ENCODE measurements at regions not wholly inside any gene's neighbourhood (a gene's known extent, or its start where the extent isn't known, plus 50 kb on each side); places are given as distances from the start of the nearest gene placed in this dataset.

DNA sequence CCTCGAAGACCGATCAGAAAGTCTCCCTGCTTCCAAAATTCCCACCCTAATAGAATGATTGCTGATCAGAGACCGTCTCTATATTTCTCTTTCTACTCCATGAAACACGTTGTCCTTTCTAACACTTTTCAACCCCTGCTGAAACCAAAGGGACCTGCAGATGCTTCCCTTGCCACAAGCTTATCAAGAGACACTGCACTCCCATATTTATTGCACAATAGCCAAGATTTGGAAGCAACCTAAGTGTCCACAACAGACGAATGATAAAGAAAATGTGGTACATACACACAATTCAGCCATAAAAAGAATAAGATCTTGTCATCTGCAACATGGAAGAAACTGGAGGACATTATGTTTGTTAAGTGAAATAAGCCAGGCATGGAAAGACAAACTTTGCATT lies 125.1 kb downstream of the FOXD1 start:
- TF ChIP-seq, protein P1, sequence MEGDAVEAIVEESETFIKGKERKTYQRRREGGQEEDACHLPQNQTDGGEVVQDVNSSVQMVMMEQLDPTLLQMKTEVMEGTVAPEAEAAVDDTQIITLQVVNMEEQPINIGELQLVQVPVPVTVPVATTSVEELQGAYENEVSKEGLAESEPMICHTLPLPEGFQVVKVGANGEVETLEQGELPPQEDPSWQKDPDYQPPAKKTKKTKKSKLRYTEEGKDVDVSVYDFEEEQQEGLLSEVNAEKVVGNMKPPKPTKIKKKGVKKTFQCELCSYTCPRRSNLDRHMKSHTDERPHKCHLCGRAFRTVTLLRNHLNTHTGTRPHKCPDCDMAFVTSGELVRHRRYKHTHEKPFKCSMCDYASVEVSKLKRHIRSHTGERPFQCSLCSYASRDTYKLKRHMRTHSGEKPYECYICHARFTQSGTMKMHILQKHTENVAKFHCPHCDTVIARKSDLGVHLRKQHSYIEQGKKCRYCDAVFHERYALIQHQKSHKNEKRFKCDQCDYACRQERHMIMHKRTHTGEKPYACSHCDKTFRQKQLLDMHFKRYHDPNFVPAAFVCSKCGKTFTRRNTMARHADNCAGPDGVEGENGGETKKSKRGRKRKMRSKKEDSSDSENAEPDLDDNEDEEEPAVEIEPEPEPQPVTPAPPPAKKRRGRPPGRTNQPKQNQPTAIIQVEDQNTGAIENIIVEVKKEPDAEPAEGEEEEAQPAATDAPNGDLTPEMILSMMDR (conservative IDR thresholded peaks at IDR 0.05; ENCODE audit: low read depth in 2 of 2) = no peak
- TF ChIP-seq NANOG (IDR thresholded peaks at IDR 0.05; ENCODE audit: borderline replicate concordance) = no peak
- TF ChIP-seq POLR2AphosphoS5 (IDR thresholded peaks at IDR 0.05; ENCODE audit: low read depth) = no peak
- no peak for TF ChIP-seq CREB1 (CRISPR knock-in tag; IDR thresholded peaks at IDR 0.05; ENCODE audit: low read depth)
- TF ChIP-seq EZH2 (IDR thresholded peaks at IDR 0.05; ENCODE audit: low read depth, unreplicated experiment) = no peak
